Tibial nerve (tissue), 4 donors: ENCODE measurements at regions not wholly inside any gene's neighbourhood (a gene's known extent, or its start where the extent isn't known, plus 50 kb on each side); places are given as distances from the start of the nearest gene placed in this dataset.

Source experiments
- CTCF ChIP-seq, 5 experiments: fragments of 200-600 bp in 3 of 5; fragments of 450-650 bp in 2 of 5; sonication (generic) in 3 of 5; IDR thresholded peaks; one replicate each; pipeline ENCODE4 v1.5.1; 2016 to 2019; ENCODE audit warnings: antibody characterized with exemption in 5 of 5, mild to moderate bottlenecking in 3 of 5, moderate library complexity in 2 of 5
- EP300 ChIP-seq, 2 donors: sonication (generic); formaldehyde crosslinking; IDR thresholded peaks; one replicate each; pipeline ENCODE4 v1.6.1; 2017; ENCODE audit warnings: antibody characterized with exemption in 2 of 2, mild to moderate bottlenecking in 1 of 2
- POLR2A ChIP-seq, 2 donors: fragments of 450-650 bp; IDR thresholded peaks; one replicate each; pipeline ENCODE4 v1.6.1; 2017; ENCODE audit warnings: antibody characterized with exemption in 2 of 2, mild to moderate bottlenecking in 2 of 2, moderate library complexity in 2 of 2

GRCh38 chr6:99099243-99099642 lies 151.5 kb upstream of the FBXL4 start:
- no peak for TF ChIP-seq CTCF (IDR thresholded peaks at IDR 0.05)
- no peak for TF ChIP-seq POLR2A (IDR thresholded peaks at IDR 0.05)
- TF ChIP-seq EP300 (IDR thresholded peaks at IDR 0.05): no peak
